ENCODE measurements at regions not wholly inside any gene's neighbourhood (a gene's known extent, or its start where the extent isn't known, plus 50 kb on each side); places are given as distances from the start of the nearest gene placed in this dataset.

- H3K9me3 ChIP-seq, result no peaks in the 10 kb centered on the region
- TF ChIP-seq, protein P1, sequence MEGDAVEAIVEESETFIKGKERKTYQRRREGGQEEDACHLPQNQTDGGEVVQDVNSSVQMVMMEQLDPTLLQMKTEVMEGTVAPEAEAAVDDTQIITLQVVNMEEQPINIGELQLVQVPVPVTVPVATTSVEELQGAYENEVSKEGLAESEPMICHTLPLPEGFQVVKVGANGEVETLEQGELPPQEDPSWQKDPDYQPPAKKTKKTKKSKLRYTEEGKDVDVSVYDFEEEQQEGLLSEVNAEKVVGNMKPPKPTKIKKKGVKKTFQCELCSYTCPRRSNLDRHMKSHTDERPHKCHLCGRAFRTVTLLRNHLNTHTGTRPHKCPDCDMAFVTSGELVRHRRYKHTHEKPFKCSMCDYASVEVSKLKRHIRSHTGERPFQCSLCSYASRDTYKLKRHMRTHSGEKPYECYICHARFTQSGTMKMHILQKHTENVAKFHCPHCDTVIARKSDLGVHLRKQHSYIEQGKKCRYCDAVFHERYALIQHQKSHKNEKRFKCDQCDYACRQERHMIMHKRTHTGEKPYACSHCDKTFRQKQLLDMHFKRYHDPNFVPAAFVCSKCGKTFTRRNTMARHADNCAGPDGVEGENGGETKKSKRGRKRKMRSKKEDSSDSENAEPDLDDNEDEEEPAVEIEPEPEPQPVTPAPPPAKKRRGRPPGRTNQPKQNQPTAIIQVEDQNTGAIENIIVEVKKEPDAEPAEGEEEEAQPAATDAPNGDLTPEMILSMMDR (IDR thresholded peaks at IDR 0.05), result no peak
- ATAC-seq, result no peak
- no peaks in the 10 kb centered on the region for H3K27me3 ChIP-seq (ENCODE audit: low read depth)
- H3K4me3 ChIP-seq, result no peak overlapping the region
- no peak for DNase-seq
- intact Hi-C loops (cut with DNase I), result no loop called here
- H3K4me1 ChIP-seq, result no peaks in the 10 kb centered on the region
- no peaks in the 10 kb centered on the region for H3K36me3 ChIP-seq
- no peak overlapping the region for H3K27ac ChIP-seq
These were observed 173.6 kb upstream of the SFRP2 start for GRCh38 chr4:153962311-153963039.

DNA sequence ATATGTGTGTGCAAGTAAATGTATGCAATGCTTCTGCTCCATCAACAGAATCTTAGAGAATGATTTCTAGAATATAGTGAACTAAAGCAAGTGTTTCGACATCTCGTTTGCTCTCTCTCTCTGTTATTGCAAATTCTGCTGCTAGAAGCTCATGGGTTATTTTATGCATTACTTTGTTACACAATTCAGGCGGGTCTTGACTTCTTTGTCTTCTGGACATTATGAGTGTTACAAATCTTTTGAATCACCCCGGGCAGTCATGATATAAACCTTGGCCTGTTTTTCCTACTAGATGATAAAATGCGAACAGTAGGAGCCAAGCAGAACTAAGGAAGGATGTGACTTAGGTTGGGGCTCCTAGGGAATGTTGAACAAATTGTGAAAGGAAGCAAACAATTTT lies 166.4 kb upstream of the SFRP2 start:
- intact Hi-C loops (cut with DNase I), result no loop called here
- Histone ChIP-seq H3K4me1 (no peaks in the 10 kb centered on the region), H3K36me3 (no peaks in the 10 kb centered on the region), H3K9me3 (no peaks in the 10 kb centered on the region), H3K27me3 (ENCODE audit: low read depth) (no peaks in the 10 kb centered on the region), H3K4me3 (no peak overlapping the region), H3K27ac (no peak overlapping the region)
- TF ChIP-seq, protein P1 (IDR thresholded peaks at IDR 0.05), result no peak
- DNase-seq (no peak), ATAC-seq (no peak)

GRCh38 chr4:153954654-153955053 lies 165.8 kb upstream of the SFRP2 start:
- intact Hi-C loops (cut with DNase I), result no loop called here
- TF ChIP-seq, protein P1 (IDR thresholded peaks at IDR 0.05), result no peak
- ATAC-seq (no peak), DNase-seq (no peak)
- Histone ChIP-seq H3K4me3 (no peak overlapping the region), H3K27ac (no peak overlapping the region), H3K36me3 (no peaks in the 10 kb centered on the region), H3K9me3 (no peaks in the 10 kb centered on the region), H3K4me1 (no peaks in the 10 kb centered on the region), H3K27me3 (ENCODE audit: low read depth) (no peaks in the 10 kb centered on the region)

DNA sequence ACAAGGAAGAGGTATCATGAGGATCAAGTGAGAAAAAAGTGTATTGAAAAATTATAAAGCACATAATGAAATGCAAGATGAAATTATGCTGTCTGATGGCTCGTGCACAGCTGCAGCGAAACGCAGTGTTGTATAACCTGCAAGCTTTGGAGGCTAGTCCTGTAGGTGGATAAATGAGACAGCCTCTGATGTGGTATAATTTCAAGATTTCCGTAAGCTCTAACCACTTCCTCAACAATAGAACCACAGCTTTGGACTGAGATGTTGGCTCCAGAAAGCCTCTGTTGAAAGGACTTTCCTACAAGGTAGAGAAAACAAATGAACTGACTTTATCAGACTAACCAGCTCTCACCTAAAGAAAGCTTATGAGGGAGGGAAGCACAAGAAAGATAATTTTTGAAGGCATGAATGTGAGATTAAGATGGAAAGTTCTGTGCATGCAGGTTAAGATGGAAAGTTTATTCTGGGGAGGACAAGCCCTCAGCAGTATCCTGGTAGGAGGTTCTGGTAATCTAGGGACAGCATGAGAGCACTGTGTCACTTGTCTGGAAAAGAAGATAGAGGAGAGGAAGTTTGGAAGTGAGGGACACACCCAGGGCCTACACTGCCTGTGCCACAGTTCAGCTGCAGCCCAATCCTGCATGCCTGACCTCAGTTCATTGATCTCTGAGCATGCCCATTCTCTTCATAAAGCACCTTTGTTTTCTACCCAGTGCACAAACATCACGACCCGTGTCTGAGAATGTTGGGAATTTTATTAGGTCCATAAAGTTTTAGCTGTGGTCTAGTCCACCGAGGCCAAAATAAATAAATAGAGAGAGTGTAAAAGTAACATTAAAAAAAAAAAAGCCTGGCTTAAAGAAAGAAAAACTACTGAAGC lies 161.5 kb upstream of the SFRP2 start:
- intact Hi-C loops (cut with DNase I), result no loop called here
- no peak for ATAC-seq
- Histone ChIP-seq H3K4me3 (no peak overlapping the region), H3K4me1 (no peaks in the 10 kb centered on the region), H3K27ac (no peak overlapping the region), H3K27me3 (ENCODE audit: low read depth) (no peaks in the 10 kb centered on the region), H3K36me3 (no peaks in the 10 kb centered on the region), H3K9me3 (peaks cover 5% of the 10 kb centered on the region)
- no peak for DNase-seq
- TF ChIP-seq, protein P1 (IDR thresholded peaks at IDR 0.05), result no peak

- ATAC-seq (no peak), DNase-seq (no peak)
- Histone ChIP-seq H3K27me3 (ENCODE audit: low read depth) (no peaks in the 10 kb centered on the region), H3K4me1 (no peaks in the 10 kb centered on the region), H3K36me3 (no peaks in the 10 kb centered on the region), H3K4me3 (no peak overlapping the region), H3K27ac (no peak overlapping the region), H3K9me3 (peaks cover 5% of the 10 kb centered on the region)
- intact Hi-C loops (cut with DNase I), result no loop called here
- TF ChIP-seq, protein P1 (IDR thresholded peaks at IDR 0.05), result no peak
These were observed 159.2 kb upstream of the SFRP2 start for GRCh38 chr4:153948041-153948440.
